ENCODE measurements at regions not wholly inside any gene's neighbourhood (a gene's known extent, or its start where the extent isn't known, plus 50 kb on each side); places are given as distances from the start of the nearest gene placed in this dataset.
"Not testable (repeated sequence)": the region's sequence is repeated elsewhere in the genome, so short reads cannot be mapped to it uniquely, and the experiment has no call there.

DNA sequence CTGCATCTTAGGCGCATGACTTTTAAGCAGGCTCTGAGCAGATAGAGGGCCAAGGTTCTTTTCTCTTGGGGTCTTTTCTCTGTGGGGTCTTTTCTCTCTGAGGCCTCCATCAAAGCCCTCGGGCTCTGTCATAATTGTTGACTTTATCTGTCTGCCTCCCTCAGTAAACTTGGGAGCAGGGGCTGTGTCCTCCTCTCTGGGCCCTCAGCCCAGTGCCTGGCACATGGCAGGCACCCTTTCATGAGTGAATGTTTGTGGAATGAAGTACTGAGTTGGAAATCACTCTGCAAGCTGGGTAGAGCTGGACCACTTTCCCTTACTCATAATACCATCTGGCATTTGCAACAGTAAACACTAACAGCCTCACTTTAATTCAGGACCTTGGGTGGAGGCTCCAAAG is 96.3 kb upstream of the TERB2 start:
- not testable (repeated sequence) for TF ChIP-seq CTCF (conservative IDR thresholded peaks at IDR 0.05; ENCODE audit: low read depth, low read length); POLR2A (IDR thresholded peaks at IDR 0.05; ENCODE audit: low read depth, low read length)
